Neural progenitor cell (in vitro differentiated cells): ENCODE measurements at regions not wholly inside any gene's neighbourhood (a gene's known extent, or its start where the extent isn't known, plus 50 kb on each side); places are given as distances from the start of the nearest gene placed in this dataset.

Experiments used
- CTCF ChIP-seq: fragments of 200-600 bp; sonication (generic); IDR thresholded peaks from 2 replicates; pipeline ENCODE4 v1.5.1; 2017; ENCODE audit warnings: antibody characterized with exemption, mild to moderate bottlenecking
- EZH2 ChIP-seq: fragments of 200-600 bp; sonication (generic); IDR thresholded peaks from 2 replicates; pipeline ENCODE4 v1.6.1; 2017; ENCODE audit warnings: antibody characterized with exemption, mild to moderate bottlenecking, moderate library complexity
- EZH2phosphoT487 ChIP-seq: fragments of 200-600 bp; sonication (generic); IDR thresholded peaks from 2 replicates; pipeline ENCODE4 v1.6.1; 2017; ENCODE audit warnings: antibody characterized with exemption

GRCh38 chr4:100081491-100081890 is 108.8 kb downstream of the DDIT4L start:
- TF ChIP-seq CTCF = no peak
- TF ChIP-seq EZH2phosphoT487 = no peak
- TF ChIP-seq EZH2 = no peak
